ENCODE measurements at regions not wholly inside any gene's neighbourhood (a gene's known extent, or its start where the extent isn't known, plus 50 kb on each side); places are given as distances from the start of the nearest gene placed in this dataset.
A peak's percentile ranks its signal among the peaks of the same experiment; 100 is the strongest.

DNA sequence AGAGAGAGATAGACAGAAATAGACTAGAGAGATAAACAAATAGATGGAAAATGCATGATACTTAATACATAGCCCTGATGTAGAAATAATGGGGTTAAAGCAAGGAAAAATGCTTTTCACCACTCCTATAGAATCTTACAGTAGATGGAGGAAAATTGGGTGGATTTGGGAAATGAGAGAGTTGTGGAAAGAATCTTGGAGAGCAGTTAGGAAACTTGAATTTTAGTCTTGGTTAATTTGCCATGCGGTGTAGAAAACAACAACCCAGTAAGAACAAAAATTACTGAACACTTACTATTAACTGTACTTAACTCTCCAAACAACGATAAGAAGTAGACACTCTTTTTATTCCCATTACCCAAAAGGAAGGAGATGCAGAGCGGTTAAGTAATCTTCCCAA, 329.8 kb downstream of the ZNF608 start:
- Histone ChIP-seq H3K27me3 (no peaks in the 10 kb centered on the region), H3K27ac (no peak overlapping the region), H3K9me3 (no peaks in the 10 kb centered on the region), H3K4me3 (no peak overlapping the region), H3K4me1 (no peaks in the 10 kb centered on the region), H3K36me3 (no peaks in the 10 kb centered on the region)
- TF ChIP-seq, protein P1, sequence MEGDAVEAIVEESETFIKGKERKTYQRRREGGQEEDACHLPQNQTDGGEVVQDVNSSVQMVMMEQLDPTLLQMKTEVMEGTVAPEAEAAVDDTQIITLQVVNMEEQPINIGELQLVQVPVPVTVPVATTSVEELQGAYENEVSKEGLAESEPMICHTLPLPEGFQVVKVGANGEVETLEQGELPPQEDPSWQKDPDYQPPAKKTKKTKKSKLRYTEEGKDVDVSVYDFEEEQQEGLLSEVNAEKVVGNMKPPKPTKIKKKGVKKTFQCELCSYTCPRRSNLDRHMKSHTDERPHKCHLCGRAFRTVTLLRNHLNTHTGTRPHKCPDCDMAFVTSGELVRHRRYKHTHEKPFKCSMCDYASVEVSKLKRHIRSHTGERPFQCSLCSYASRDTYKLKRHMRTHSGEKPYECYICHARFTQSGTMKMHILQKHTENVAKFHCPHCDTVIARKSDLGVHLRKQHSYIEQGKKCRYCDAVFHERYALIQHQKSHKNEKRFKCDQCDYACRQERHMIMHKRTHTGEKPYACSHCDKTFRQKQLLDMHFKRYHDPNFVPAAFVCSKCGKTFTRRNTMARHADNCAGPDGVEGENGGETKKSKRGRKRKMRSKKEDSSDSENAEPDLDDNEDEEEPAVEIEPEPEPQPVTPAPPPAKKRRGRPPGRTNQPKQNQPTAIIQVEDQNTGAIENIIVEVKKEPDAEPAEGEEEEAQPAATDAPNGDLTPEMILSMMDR (IDR thresholded peaks at IDR 0.05), result no peak
- 91 to 96% methylated on average over 3 of the region's 3 CpGs for WGBS, 2 donors
- no peak for FAIRE-seq
- intact Hi-C loops (cut with DNase I), result no loop called here
- no peak for ATAC-seq
- no peak for DNase-seq

DNA sequence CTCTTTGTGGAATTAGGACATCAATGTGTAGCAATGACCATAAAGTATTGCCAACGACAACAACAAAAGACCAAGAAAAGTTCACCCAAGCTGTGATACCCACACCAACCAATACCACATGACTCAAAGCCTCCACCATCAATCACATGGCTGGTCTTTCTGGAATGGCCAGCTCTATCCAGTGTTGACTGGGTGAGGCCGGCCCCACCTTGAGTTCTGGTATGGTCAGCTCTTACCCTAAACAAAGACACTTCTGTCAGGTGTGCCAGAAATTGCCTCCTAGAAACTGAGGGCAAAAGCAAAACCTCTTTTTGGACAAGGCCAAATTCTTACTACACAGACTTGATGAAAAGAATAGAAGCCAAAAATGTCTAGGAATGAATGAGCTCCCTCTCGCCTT, 331.5 kb downstream of the ZNF608 start:
- H3K27ac ChIP-seq, result no peak overlapping the region
- H3K9me3 ChIP-seq, result no peaks in the 10 kb centered on the region
- no peak for FAIRE-seq
- no peak overlapping the region for H3K4me3 ChIP-seq
- H3K36me3 ChIP-seq, result no peaks in the 10 kb centered on the region
- 77 to 82% methylated on average over 3 of the region's 3 CpGs for WGBS, 2 donors
- no peak for DNase-seq
- TF ChIP-seq, protein P1 (IDR thresholded peaks at IDR 0.05), result no peak
- ATAC-seq, result peak in 2 of 4 donors; percentile 51 to 58
- intact Hi-C loops (cut with DNase I), result no loop called here
- no peaks in the 10 kb centered on the region for H3K27me3 ChIP-seq
- no peaks in the 10 kb centered on the region for H3K4me1 ChIP-seq

DNA sequence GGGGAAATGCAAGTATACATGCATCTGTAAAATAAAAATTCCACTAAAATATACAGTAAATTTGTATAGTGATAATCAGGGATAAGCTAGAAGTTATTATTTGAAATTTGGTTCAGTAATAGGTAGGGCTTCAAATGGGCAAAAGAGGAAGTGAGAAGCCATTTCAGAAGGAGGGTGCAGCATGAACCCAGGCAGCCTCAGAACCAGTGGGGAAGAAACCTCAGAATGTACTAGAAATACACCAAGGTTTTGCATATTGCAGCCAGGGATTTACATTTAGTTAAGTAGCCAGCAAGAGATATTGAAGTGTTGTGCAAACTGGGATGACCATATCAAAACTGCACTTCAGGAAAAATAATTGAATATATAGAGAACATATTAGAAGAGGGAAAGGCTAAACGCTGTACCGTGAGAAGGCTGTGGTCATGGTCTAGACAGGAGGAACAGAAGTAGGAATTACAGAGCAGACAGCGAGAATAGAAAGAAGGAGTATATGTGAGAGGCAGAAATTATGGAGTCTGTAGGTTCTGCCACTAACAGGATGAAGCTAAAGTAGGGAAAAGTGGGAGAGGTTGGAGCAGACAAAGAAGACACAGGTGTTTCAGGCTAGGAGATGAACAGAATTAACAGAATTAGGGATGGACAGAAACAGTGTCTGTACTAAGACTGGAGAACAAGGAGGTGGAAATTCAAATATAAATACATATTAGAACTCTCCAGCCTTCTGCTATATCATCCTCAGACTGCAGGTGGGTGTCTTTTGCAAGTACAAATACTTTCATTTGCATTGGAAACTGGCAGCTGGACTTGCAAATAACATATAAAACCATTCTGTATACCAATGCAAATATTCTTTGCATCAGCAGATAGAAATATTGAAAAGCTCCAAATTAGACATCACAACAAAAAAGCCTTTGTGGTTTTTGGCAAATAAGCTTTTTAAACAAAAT, 335.6 kb downstream of the ZNF608 start:
- FAIRE-seq (no peak), DNase-seq (no peak), ATAC-seq (no peak)
- Histone ChIP-seq H3K4me1 (peaks cover 0 to 3% (median 0%) of the 10 kb centered on the region in 3 donors), H3K4me3 (no peak overlapping the region), H3K27ac (no peak overlapping the region), H3K9me3 (no peaks in the 10 kb centered on the region), H3K27me3 (no peaks in the 10 kb centered on the region), H3K36me3 (no peaks in the 10 kb centered on the region)
- TF ChIP-seq, protein P1 (IDR thresholded peaks at IDR 0.05), result no peak
- WGBS, 2 donors, result 92 to 96% methylated on average over 3 of the region's 3 CpGs
- intact Hi-C loops (cut with DNase I), result no loop called here

DNA sequence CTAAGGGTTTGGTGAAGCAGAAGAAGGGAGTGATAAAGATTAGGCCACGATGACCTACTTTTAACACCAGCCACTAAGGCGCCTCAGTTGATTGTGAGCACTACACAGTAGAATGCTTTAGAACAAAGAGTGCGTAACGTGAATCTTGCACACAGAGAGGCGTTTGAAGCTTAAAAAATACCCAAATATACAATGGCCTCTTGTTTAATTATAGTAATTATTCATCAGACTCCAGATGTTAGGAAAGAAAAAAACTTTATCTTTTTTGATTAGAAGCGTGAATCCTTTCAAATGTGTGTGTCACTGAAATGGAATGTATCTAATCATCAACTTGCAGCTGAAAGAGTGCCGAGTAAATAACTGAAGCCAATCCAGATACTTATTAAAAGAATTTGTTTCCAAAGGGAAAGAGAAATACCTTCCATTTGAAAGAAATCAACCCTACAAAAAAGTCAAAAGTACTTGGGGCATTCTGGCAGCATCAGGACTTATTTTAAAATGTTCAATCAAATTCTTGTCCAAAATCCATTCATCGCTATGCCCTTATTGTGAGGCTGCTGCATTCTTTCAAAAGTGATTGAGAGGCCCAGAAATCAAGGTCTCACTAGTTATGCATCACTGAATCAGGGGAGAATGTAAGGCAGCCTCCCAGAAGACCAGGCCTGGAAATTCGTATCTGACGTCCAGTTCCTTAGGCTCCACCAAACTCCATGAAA, 337.5 kb downstream of the ZNF608 start:
- intact Hi-C loops (cut with DNase I), result no loop called here
- H3K27ac ChIP-seq, result peak overlapping the region in 3 of 4 donors; percentile 31 to 47 (median 31)
- no peak overlapping the region for H3K4me3 ChIP-seq
- H3K36me3 ChIP-seq, result no peaks in the 10 kb centered on the region
- H3K4me1 ChIP-seq, result peaks cover 0 to 3% (median 0%) of the 10 kb centered on the region in 3 donors
- TF ChIP-seq, protein P1 (IDR thresholded peaks at IDR 0.05), result no peak
- no peak for DNase-seq
- H3K27me3 ChIP-seq, result no peaks in the 10 kb centered on the region
- ATAC-seq, result peak; percentile 50 to 85 (median 65)
- H3K9me3 ChIP-seq, result no peaks in the 10 kb centered on the region
- FAIRE-seq, result no peak
- WGBS, 2 donors, result 59 to 60% methylated on average over 10 of the region's 10 CpGs
